ENCODE measurements at regions not wholly inside any gene's neighbourhood (a gene's known extent, or its start where the extent isn't known, plus 50 kb on each side); places are given as distances from the start of the nearest gene placed in this dataset.

GRCh38 chr6:144335914-144336313 is 50.8 kb downstream of the UTRN start:
- TF ChIP-seq REST (IDR thresholded peaks at IDR 0.05; ENCODE audit: unreplicated experiment) (no peak), JUNB (IDR thresholded peaks at IDR 0.05; ENCODE audit: unreplicated experiment) (no peak), EZH2phosphoT487 (IDR thresholded peaks at IDR 0.05; ENCODE audit: unreplicated experiment) (no peak), ZNF114 (CRISPR knock-in tag; IDR thresholded peaks at IDR 0.05) (no peak), CREB1 (CRISPR knock-in tag; IDR thresholded peaks at IDR 0.05; ENCODE audit: low read depth) (no peak), EZH2 (IDR thresholded peaks at IDR 0.05; ENCODE audit: low read depth, unreplicated experiment) (no peak), POLR2AphosphoS5 (IDR thresholded peaks at IDR 0.05; ENCODE audit: low read depth) (no peak), NANOG (IDR thresholded peaks at IDR 0.05; ENCODE audit: borderline replicate concordance) (no peak), ZNF331 (CRISPR knock-in tag; IDR thresholded peaks at IDR 0.05; ENCODE audit: low read depth) (no peak), ETS1 (IDR thresholded peaks at IDR 0.05) (no peak), STAT1 (IDR thresholded peaks at IDR 0.05; ENCODE audit: unreplicated experiment) (no peak)
- TF ChIP-seq, protein P1, sequence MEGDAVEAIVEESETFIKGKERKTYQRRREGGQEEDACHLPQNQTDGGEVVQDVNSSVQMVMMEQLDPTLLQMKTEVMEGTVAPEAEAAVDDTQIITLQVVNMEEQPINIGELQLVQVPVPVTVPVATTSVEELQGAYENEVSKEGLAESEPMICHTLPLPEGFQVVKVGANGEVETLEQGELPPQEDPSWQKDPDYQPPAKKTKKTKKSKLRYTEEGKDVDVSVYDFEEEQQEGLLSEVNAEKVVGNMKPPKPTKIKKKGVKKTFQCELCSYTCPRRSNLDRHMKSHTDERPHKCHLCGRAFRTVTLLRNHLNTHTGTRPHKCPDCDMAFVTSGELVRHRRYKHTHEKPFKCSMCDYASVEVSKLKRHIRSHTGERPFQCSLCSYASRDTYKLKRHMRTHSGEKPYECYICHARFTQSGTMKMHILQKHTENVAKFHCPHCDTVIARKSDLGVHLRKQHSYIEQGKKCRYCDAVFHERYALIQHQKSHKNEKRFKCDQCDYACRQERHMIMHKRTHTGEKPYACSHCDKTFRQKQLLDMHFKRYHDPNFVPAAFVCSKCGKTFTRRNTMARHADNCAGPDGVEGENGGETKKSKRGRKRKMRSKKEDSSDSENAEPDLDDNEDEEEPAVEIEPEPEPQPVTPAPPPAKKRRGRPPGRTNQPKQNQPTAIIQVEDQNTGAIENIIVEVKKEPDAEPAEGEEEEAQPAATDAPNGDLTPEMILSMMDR (conservative IDR thresholded peaks at IDR 0.05; ENCODE audit: low read depth in 2 of 2) = no peak

All from GM23338 (cell line).